GM23338 (cell line): ENCODE measurements at regions not wholly inside any gene's neighbourhood (a gene's known extent, or its start where the extent isn't known, plus 50 kb on each side); places are given as distances from the start of the nearest gene placed in this dataset.

Experiments
- ATAC-seq: fragments of 200-7000 bp; cut with Tn5 transposase; 3 replicates; pipeline ENCODE4 v1.9.1; 2020
- DNase-seq: peaks from one replicate; pipeline ENCODE4 v3.0.0-alpha.2; 2015; ENCODE audit warnings: low spot score
- H2AFZ ChIP-seq: fragments of 200-600 bp; sonication (generic); 2 replicates; pipeline ENCODE4 v1.8.0; 2016; ENCODE audit warnings: antibody characterized with exemption, mild to moderate bottlenecking, moderate library complexity
- H3F3A ChIP-seq: fragments of 200-600 bp; sonication (generic); replicated peaks from 2 replicates; pipeline ENCODE4 v1.8.0; 2017; ENCODE audit warnings: antibody characterized with exemption, mixed run types, low read depth
- H3K27ac ChIP-seq: fragments of 200-600 bp; sonication (generic); 2 replicates; pipeline ENCODE4 v1.6.1; 2016; ENCODE audit warnings: low read depth
- H3K27me3 ChIP-seq: fragments of 200-600 bp; sonication (generic); 2 replicates; pipeline ENCODE4 v1.8.0; 2016; ENCODE audit warnings: mild to moderate bottlenecking, mixed run types, moderate library complexity; ENCODE audit not compliant: insufficient read depth
- H3K36me3 ChIP-seq: fragments of 200-600 bp; sonication (generic); 2 replicates; pipeline ENCODE4 v1.8.0; 2016; ENCODE audit warnings: mild to moderate bottlenecking; ENCODE audit not compliant: insufficient read depth
- H3K4me1 ChIP-seq: fragments of 200-600 bp; sonication (generic); 2 replicates; pipeline ENCODE4 v1.8.0; 2016; ENCODE audit warnings: mild to moderate bottlenecking, moderate library complexity; ENCODE audit not compliant: insufficient read depth
- H3K4me2 ChIP-seq: fragments of 200-600 bp; sonication (generic); 2 replicates; pipeline ENCODE4 v1.7.1; 2017; ENCODE audit warnings: mixed run types
- H3K4me3 ChIP-seq: fragments of 200-600 bp; sonication (generic); 2 replicates; pipeline ENCODE4 v1.6.1; 2016; ENCODE audit warnings: mixed run types
- H3K79me2 ChIP-seq: fragments of 200-600 bp; sonication (generic); replicated peaks from 2 replicates; pipeline ENCODE4 v1.8.0; 2017; ENCODE audit warnings: mild to moderate bottlenecking; ENCODE audit not compliant: insufficient read depth
- H3K9me2 ChIP-seq: fragments of 200-600 bp; sonication (generic); 2 replicates; pipeline ENCODE4 v1.8.0; 2017; ENCODE audit not compliant: insufficient read depth
- H4K20me1 ChIP-seq: fragments of 200-600 bp; sonication (generic); replicated peaks from 2 replicates; pipeline ENCODE4 v1.8.0; 2017; ENCODE audit warnings: mild to moderate bottlenecking; ENCODE audit not compliant: insufficient read depth
- H3K27ac Mint-ChIP-seq: 2 replicates; pipeline ENCODE4 v1.8.0; 2020; ENCODE audit warnings: inconsistent platforms, mild to moderate bottlenecking, moderate library complexity, mixed read lengths
- H3K27me3 Mint-ChIP-seq: 3 replicates; pipeline ENCODE4 v1.8.0; 2022; ENCODE audit warnings: low read depth, mild to moderate bottlenecking, moderate library complexity, mixed read lengths, inconsistent platforms; ENCODE audit not compliant: insufficient read depth, poor library complexity
- H3K36me3 Mint-ChIP-seq: 3 replicates; pipeline ENCODE4 v1.8.0; 2021; ENCODE audit warnings: low read depth, mild to moderate bottlenecking, inconsistent platforms, moderate library complexity, mixed read lengths
- H3K4me1 Mint-ChIP-seq: 3 replicates; pipeline ENCODE4 v1.8.0; 2020; ENCODE audit warnings: mild to moderate bottlenecking, inconsistent platforms, mixed read lengths
- H3K4me3 Mint-ChIP-seq: 3 replicates; pipeline ENCODE4 v1.8.0; 2021; ENCODE audit warnings: moderate library complexity, mild to moderate bottlenecking, inconsistent platforms, mixed read lengths
- H3K9me3 Mint-ChIP-seq: 3 replicates; pipeline ENCODE4 v1.8.0; 2020; ENCODE audit warnings: moderate library complexity, mild to moderate bottlenecking, inconsistent platforms, mixed read lengths
- CREB1 ChIP-seq: fragments of 250-450 bp; sonication (Bioruptor Pico); IDR thresholded peaks from 2 replicates; pipeline ENCODE4 v1.5.0; 2020; ENCODE audit warnings: low read depth, mild to moderate bottlenecking, moderate library complexity
- EZH2 ChIP-seq: fragments of 200-600 bp; sonication (generic); IDR thresholded peaks from one replicate; pipeline ENCODE4 v1.8.0; 2017; ENCODE audit warnings: antibody characterized with exemption, mild to moderate bottlenecking, low read depth; ENCODE audit not compliant: unreplicated experiment
- EZH2phosphoT487 ChIP-seq: fragments of 200-600 bp; sonication (generic); IDR thresholded peaks from one replicate; pipeline ENCODE4 v1.8.1; 2018; ENCODE audit warnings: antibody characterized with exemption; ENCODE audit not compliant: unreplicated experiment
- JUNB ChIP-seq: IDR thresholded peaks from one replicate; pipeline ENCODE4 v1.6.1; 2016; ENCODE audit warnings: antibody characterized with exemption; ENCODE audit not compliant: unreplicated experiment
- NANOG ChIP-seq: IDR thresholded peaks from 2 replicates; pipeline ENCODE4 v1.6.1; 2016; ENCODE audit warnings: antibody characterized with exemption, borderline replicate concordance
- POLR2AphosphoS5 ChIP-seq: IDR thresholded peaks from 2 replicates; pipeline ENCODE4 v1.6.1; 2016; ENCODE audit warnings: antibody characterized with exemption, low read depth
- STAT1 ChIP-seq: IDR thresholded peaks from one replicate; pipeline ENCODE4 v1.6.1; 2016; ENCODE audit warnings: antibody characterized with exemption; ENCODE audit not compliant: unreplicated experiment
- ZNF114 ChIP-seq: fragments of 250-450 bp; sonication (Bioruptor Pico); IDR thresholded peaks from 2 replicates; pipeline ENCODE4 v1.5.0; 2020; ENCODE audit warnings: mild to moderate bottlenecking, moderate library complexity
- ZNF331 ChIP-seq: fragments of 250-450 bp; sonication (Bioruptor Pico); IDR thresholded peaks from 2 replicates; pipeline ENCODE4 v1.5.0; 2020; ENCODE audit warnings: low read depth, mild to moderate bottlenecking, moderate library complexity
- TF ChIP-seq, protein P1 (sequence below): fragments of 250-450 bp; sonication (Bioruptor Pico); IDR thresholded peaks from 2 replicates; pipeline ENCODE4 v1.5.0; 2020; ENCODE audit warnings: mild to moderate bottlenecking, moderate library complexity
- TF ChIP-seq, protein P2 (sequence below), 2 experiments: fragments of 200-600 bp in 1 of 2; sonication (generic) in 1 of 2; conservative IDR thresholded peaks; 2 replicates each; pipeline versions ENCODE4 v1.5.1 to v1.6.1; 2016 to 2017; ENCODE audit warnings: antibody characterized with exemption in 2 of 2, low read depth in 2 of 2, mild to moderate bottlenecking in 2 of 2, moderate library complexity in 1 of 2
- TF ChIP-seq, protein P3 (sequence below): IDR thresholded peaks from 2 replicates; pipeline ENCODE4 v1.6.1; 2016; ENCODE audit warnings: antibody characterized with exemption

DNA sequence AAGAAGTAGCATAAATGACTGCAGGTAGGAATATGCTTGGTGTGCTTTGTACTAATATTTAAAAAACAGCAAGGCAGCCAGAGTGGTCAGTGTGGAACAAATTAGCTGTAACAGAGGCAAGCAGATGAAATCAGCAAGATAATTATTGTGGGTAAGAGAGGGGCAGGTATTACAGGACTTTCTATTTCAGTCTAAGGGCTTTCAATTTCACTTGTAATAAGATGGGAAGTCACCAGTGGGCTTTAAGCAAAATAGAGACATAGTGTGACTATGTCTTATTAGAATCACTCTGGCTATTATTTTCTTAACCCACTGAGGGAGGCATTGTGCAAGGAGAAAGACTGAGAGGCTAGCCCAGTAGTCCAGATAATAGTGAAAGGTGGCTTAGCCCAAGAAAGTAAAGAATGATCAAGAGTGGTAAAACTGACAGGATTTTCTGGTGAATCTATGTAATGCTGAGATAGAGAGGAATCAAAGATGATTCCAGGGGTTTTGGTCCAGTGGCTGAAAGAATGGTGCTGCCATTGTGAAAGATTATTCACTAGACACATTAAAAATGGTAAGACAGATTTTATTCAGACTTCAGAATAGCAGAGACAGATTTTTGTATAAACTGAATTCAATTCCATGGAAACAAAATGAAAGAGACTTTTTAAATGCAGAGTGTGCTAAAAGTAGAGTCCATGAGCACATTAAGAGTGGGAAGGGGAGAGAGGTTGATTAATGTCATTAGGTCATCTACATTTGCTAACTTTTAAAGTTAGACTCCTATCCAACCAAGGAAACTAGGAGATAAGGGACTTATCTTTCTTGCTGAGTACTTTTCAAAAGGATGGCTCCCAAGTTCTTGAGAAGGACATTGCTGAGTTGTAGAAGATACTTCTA, 1136.0 kb downstream of the HACE1 start (continued):
- TF ChIP-seq, protein P1, sequence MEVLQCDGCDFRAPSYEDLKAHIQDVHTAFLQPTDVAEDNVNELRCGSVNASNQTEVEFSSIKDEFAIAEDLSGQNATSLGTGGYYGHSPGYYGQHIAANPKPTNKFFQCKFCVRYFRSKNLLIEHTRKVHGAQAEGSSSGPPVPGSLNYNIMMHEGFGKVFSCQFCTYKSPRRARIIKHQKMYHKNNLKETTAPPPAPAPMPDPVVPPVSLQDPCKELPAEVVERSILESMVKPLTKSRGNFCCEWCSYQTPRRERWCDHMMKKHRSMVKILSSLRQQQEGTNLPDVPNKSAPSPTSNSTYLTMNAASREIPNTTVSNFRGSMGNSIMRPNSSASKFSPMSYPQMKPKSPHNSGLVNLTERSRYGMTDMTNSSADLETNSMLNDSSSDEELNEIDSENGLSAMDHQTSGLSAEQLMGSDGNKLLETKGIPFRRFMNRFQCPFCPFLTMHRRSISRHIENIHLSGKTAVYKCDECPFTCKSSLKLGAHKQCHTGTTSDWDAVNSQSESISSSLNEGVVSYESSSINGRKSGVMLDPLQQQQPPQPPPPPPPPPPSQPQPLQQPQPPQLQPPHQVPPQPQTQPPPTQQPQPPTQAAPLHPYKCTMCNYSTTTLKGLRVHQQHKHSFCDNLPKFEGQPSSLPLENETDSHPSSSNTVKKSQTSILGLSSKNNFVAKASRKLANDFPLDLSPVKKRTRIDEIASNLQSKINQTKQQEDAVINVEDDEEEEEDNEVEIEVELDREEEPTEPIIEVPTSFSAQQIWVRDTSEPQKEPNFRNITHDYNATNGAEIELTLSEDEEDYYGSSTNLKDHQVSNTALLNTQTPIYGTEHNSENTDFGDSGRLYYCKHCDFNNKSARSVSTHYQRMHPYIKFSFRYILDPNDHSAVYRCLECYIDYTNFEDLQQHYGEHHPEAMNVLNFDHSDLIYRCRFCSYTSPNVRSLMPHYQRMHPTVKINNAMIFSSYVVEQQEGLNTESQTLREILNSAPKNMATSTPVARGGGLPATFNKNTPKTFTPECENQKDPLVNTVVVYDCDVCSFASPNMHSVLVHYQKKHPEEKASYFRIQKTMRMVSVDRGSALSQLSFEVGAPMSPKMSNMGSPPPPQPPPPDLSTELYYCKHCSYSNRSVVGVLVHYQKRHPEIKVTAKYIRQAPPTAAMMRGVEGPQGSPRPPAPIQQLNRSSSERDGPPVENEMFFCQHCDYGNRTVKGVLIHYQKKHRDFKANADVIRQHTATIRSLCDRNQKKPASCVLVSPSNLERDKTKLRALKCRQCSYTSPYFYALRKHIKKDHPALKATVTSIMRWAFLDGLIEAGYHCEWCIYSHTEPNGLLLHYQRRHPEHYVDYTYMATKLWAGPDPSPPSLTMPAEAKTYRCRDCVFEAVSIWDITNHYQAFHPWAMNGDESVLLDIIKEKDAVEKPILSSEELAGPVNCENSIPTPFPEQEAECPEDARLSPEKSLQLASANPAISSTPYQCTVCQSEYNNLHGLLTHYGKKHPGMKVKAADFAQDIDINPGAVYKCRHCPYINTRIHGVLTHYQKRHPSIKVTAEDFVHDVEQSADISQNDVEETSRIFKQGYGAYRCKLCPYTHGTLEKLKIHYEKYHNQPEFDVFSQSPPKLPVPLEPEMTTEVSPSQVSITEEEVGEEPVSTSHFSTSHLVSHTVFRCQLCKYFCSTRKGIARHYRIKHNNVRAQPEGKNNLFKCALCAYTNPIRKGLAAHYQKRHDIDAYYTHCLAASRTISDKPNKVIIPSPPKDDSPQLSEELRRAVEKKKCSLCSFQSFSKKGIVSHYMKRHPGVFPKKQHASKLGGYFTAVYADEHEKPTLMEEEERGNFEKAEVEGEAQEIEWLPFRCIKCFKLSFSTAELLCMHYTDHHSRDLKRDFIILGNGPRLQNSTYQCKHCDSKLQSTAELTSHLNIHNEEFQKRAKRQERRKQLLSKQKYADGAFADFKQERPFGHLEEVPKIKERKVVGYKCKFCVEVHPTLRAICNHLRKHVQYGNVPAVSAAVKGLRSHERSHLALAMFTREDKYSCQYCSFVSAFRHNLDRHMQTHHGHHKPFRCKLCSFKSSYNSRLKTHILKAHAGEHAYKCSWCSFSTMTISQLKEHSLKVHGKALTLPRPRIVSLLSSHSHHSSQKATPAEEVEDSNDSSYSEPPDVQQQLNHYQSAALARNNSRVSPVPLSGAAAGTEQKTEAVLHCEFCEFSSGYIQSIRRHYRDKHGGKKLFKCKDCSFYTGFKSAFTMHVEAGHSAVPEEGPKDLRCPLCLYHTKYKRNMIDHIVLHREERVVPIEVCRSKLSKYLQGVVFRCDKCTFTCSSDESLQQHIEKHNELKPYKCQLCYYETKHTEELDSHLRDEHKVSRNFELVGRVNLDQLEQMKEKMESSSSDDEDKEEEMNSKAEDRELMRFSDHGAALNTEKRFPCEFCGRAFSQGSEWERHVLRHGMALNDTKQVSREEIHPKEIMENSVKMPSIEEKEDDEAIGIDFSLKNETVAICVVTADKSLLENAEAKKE, result no peak
- TF ChIP-seq CREB1 (CRISPR knock-in tag) (no peak), EZH2 (no peak), ZNF114 (CRISPR knock-in tag) (no peak), ZNF331 (CRISPR knock-in tag) (no peak), POLR2AphosphoS5 (no peak), STAT1 (no peak), EZH2phosphoT487 (no peak), JUNB (no peak)

DNA sequence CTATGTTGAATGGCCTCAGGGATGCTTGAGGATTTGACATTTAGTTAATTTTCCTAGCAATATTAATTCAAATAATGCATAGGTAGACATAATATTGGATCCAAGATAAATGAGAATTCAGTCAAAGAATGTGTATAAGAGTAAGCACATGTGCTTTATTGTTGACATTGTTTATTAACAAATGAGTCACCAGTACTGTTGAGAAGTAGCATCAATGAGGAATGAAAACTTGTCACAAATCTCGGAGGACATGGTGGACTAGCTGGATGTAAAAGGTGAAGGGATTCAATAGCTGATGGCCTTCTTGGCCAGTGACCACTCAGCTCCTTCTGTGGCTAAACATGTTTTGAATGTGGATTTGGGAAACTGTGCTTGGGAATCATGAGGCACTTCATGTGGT, 1137.0 kb downstream of the HACE1 start:
- no peaks in the 10 kb centered on the region for H3K4me1 Mint-ChIP-seq
- H3K4me3 ChIP-seq, result no peak overlapping the region
- no peaks in the 10 kb centered on the region for H3K36me3 ChIP-seq
- H3K36me3 Mint-ChIP-seq, result no peaks in the 10 kb centered on the region
- no peak overlapping the region for H3K27ac Mint-ChIP-seq
- no peak overlapping the region for H3K4me2 ChIP-seq
- DNase-seq (no peak), ATAC-seq (no peak)
- no peak overlapping the region for H3K4me3 Mint-ChIP-seq
- H4K20me1 ChIP-seq, result no peaks in the 10 kb centered on the region
- H3K27me3 ChIP-seq, result no peaks in the 10 kb centered on the region
- no peaks in the 10 kb centered on the region for H3K9me3 Mint-ChIP-seq
- H3K27ac ChIP-seq, result no peak overlapping the region
- H3K79me2 ChIP-seq, result no peaks in the 10 kb centered on the region
- no peaks in the 10 kb centered on the region for H3K9me2 ChIP-seq
- H3K27me3 Mint-ChIP-seq, result no peaks in the 10 kb centered on the region
- H3F3A ChIP-seq, result no peaks in the 10 kb centered on the region
- H2AFZ ChIP-seq, result no peak overlapping the region
- H3K4me1 ChIP-seq, result 0 out of 2 replicates have a peak, but pooled peaks cover 4% of the 10 kb centered on the region
- TF ChIP-seq NANOG (no peak), ZNF331 (CRISPR knock-in tag) (no peak), EZH2 (no peak), STAT1 (no peak)
- TF ChIP-seq, protein P2, sequence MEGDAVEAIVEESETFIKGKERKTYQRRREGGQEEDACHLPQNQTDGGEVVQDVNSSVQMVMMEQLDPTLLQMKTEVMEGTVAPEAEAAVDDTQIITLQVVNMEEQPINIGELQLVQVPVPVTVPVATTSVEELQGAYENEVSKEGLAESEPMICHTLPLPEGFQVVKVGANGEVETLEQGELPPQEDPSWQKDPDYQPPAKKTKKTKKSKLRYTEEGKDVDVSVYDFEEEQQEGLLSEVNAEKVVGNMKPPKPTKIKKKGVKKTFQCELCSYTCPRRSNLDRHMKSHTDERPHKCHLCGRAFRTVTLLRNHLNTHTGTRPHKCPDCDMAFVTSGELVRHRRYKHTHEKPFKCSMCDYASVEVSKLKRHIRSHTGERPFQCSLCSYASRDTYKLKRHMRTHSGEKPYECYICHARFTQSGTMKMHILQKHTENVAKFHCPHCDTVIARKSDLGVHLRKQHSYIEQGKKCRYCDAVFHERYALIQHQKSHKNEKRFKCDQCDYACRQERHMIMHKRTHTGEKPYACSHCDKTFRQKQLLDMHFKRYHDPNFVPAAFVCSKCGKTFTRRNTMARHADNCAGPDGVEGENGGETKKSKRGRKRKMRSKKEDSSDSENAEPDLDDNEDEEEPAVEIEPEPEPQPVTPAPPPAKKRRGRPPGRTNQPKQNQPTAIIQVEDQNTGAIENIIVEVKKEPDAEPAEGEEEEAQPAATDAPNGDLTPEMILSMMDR (conservative IDR thresholded peaks at IDR 0.05; ENCODE audit: low read depth in 2 of 2), result no peak
- TF ChIP-seq, protein P3, sequence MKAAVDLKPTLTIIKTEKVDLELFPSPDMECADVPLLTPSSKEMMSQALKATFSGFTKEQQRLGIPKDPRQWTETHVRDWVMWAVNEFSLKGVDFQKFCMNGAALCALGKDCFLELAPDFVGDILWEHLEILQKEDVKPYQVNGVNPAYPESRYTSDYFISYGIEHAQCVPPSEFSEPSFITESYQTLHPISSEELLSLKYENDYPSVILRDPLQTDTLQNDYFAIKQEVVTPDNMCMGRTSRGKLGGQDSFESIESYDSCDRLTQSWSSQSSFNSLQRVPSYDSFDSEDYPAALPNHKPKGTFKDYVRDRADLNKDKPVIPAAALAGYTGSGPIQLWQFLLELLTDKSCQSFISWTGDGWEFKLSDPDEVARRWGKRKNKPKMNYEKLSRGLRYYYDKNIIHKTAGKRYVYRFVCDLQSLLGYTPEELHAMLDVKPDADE, result no peak
